ENCODE measurements at regions not wholly inside any gene's neighbourhood (a gene's known extent, or its start where the extent isn't known, plus 50 kb on each side); places are given as distances from the start of the nearest gene placed in this dataset.

- no peaks in the 10 kb centered on the region for H3K79me2 ChIP-seq (ENCODE audit: insufficient read depth, low read length)
- H3K27me3 ChIP-seq (ENCODE audit: insufficient read depth, low read length): no peaks in the 10 kb centered on the region
- H3K9me3 ChIP-seq (ENCODE audit: low read depth, low read length): no peaks in the 10 kb centered on the region
- TF ChIP-seq CTCF (IDR thresholded peaks at IDR 0.05; ENCODE audit: extremely low read depth, low read depth, low read length): no peak
- no peak overlapping the region for H3K4me2 ChIP-seq (ENCODE audit: insufficient read depth, low read length)
- H3K36me3 ChIP-seq (ENCODE audit: insufficient read depth, low read length): no peaks in the 10 kb centered on the region
- H4K20me1 ChIP-seq (ENCODE audit: insufficient read depth, low read length): no peaks in the 10 kb centered on the region
- DNase-seq (ENCODE audit: insufficient read length, low spot score, missing footprints): no peak
- peak overlapping the region; percentile 64 for H3K27ac ChIP-seq (ENCODE audit: low read depth, low read length)
- peaks cover 38% of the 10 kb centered on the region for H3K4me1 ChIP-seq (ENCODE audit: insufficient read depth, low read length)
- H3K4me3 ChIP-seq (ENCODE audit: insufficient read depth, low read length): no peak overlapping the region
- H2AFZ ChIP-seq (ENCODE audit: low read length): no peak overlapping the region
These were observed 489.6 kb downstream of the TNS3 start for GRCh38 chr7:47092336-47092735.

- Histone ChIP-seq H3K79me2 (ENCODE audit: insufficient read depth, low read length) (no peaks in the 10 kb centered on the region), H4K20me1 (ENCODE audit: insufficient read depth, low read length) (no peaks in the 10 kb centered on the region), H3K9me3 (ENCODE audit: low read depth, low read length) (no peaks in the 10 kb centered on the region), H3K4me1 (ENCODE audit: insufficient read depth, low read length) (peaks cover 38% of the 10 kb centered on the region), H3K36me3 (ENCODE audit: insufficient read depth, low read length) (no peaks in the 10 kb centered on the region), H3K4me3 (ENCODE audit: insufficient read depth, low read length) (no peak overlapping the region), H3K27ac (ENCODE audit: low read depth, low read length) (peak overlapping the region; percentile 64), H3K27me3 (ENCODE audit: insufficient read depth, low read length) (no peaks in the 10 kb centered on the region), H3K4me2 (ENCODE audit: insufficient read depth, low read length) (peak overlapping the region; percentile 5), H2AFZ (ENCODE audit: low read length) (no peak overlapping the region)
- TF ChIP-seq CTCF (IDR thresholded peaks at IDR 0.05; ENCODE audit: extremely low read depth, low read depth, low read length): no peak
- peak; percentile 56 for DNase-seq (ENCODE audit: insufficient read length, low spot score, missing footprints)
These were observed 490.8 kb downstream of the TNS3 start for GRCh38 chr7:47091141-47091540.

GRCh38 chr7:47089461-47089860, 492.4 kb downstream of the TNS3 start:
- no peak for TF ChIP-seq CTCF (IDR thresholded peaks at IDR 0.05; ENCODE audit: extremely low read depth, low read depth, low read length)
- Histone ChIP-seq H2AFZ (ENCODE audit: low read length) (no peak overlapping the region), H3K36me3 (ENCODE audit: insufficient read depth, low read length) (no peaks in the 10 kb centered on the region), H3K27ac (ENCODE audit: low read depth, low read length) (no peak overlapping the region), H3K79me2 (ENCODE audit: insufficient read depth, low read length) (no peaks in the 10 kb centered on the region), H3K27me3 (ENCODE audit: insufficient read depth, low read length) (no peaks in the 10 kb centered on the region), H3K9me3 (ENCODE audit: low read depth, low read length) (no peaks in the 10 kb centered on the region), H3K4me2 (ENCODE audit: insufficient read depth, low read length) (no peak overlapping the region), H4K20me1 (ENCODE audit: insufficient read depth, low read length) (no peaks in the 10 kb centered on the region), H3K4me3 (ENCODE audit: insufficient read depth, low read length) (no peak overlapping the region), H3K4me1 (ENCODE audit: insufficient read depth, low read length) (peaks cover 41% of the 10 kb centered on the region)
- DNase-seq (ENCODE audit: insufficient read length, low spot score, missing footprints): no peak

- Histone ChIP-seq H3K27ac (ENCODE audit: low read depth, low read length) (no peak overlapping the region), H3K4me3 (ENCODE audit: insufficient read depth, low read length) (no peak overlapping the region), H3K27me3 (ENCODE audit: insufficient read depth, low read length) (no peaks in the 10 kb centered on the region), H3K4me2 (ENCODE audit: insufficient read depth, low read length) (no peak overlapping the region), H3K9me3 (ENCODE audit: low read depth, low read length) (no peaks in the 10 kb centered on the region), H3K4me1 (ENCODE audit: insufficient read depth, low read length) (peaks cover 41% of the 10 kb centered on the region), H3K36me3 (ENCODE audit: insufficient read depth, low read length) (no peaks in the 10 kb centered on the region), H3K79me2 (ENCODE audit: insufficient read depth, low read length) (no peaks in the 10 kb centered on the region), H4K20me1 (ENCODE audit: insufficient read depth, low read length) (no peaks in the 10 kb centered on the region), H2AFZ (ENCODE audit: low read length) (no peak overlapping the region)
- DNase-seq (ENCODE audit: insufficient read length, low spot score, missing footprints): no peak
- no peak for TF ChIP-seq CTCF (IDR thresholded peaks at IDR 0.05; ENCODE audit: extremely low read depth, low read depth, low read length)
These were observed 492.9 kb downstream of the TNS3 start for GRCh38 chr7:47089068-47089417.

Data from osteoblast (primary cell).